HepG2 (cell line): ENCODE measurements at regions not wholly inside any gene's neighbourhood (a gene's known extent, or its start where the extent isn't known, plus 50 kb on each side); places are given as distances from the start of the nearest gene placed in this dataset.

Experiments used
- CTCF ChIP-seq: sonication (generic); formaldehyde crosslinking; IDR thresholded peaks from 2 replicates; pipeline ENCODE4 v1.5.0; 2020; ENCODE audit warnings: mild to moderate bottlenecking, missing genetic modification reagents, moderate library complexity
- EZH2 ChIP-seq: conservative IDR thresholded peaks from 2 replicates; pipeline ENCODE4 v1.6.1; 2012; ENCODE audit warnings: mild to moderate bottlenecking, low read depth, low read length, moderate library complexity
- POLR2A ChIP-seq, 2 experiments: IDR thresholded peaks; 2 replicates each; pipeline ENCODE4 v1.6.1; 2011; ENCODE audit warnings: low read depth in 2 of 2, low read length in 2 of 2, mild to moderate bottlenecking in 1 of 2, moderate library complexity in 1 of 2; ENCODE audit not compliant: insufficient read depth in 1 of 2
- SAFB2 ChIP-seq: sonication (generic); formaldehyde crosslinking; IDR thresholded peaks from 2 replicates; pipeline ENCODE4 v1.5.1; 2020; ENCODE audit warnings: missing genetic modification reagents, low read depth, mild to moderate bottlenecking, borderline replicate concordance
- SIN3A ChIP-seq: IDR thresholded peaks from 2 replicates; pipeline ENCODE4 v1.6.1; 2011; ENCODE audit warnings: low read depth, mild to moderate bottlenecking, control low read depth, low read length, borderline replicate concordance

GRCh38 chr6:113203715-113204110 is 653.4 kb upstream of the MARCKS start:
- TF ChIP-seq CTCF (CRISPR knock-in tag): no peak
- TF ChIP-seq EZH2: no peak
- no peak for TF ChIP-seq SIN3A
- no peak for TF ChIP-seq SAFB2 (CRISPR knock-in tag)
- no peak for TF ChIP-seq POLR2A (IDR thresholded peaks at IDR 0.05; ENCODE audit: insufficient read depth in 1 of 2, low read depth in 2 of 2, low read length in 2 of 2)
